ENCODE measurements at regions not wholly inside any gene's neighbourhood (a gene's known extent, or its start where the extent isn't known, plus 50 kb on each side); places are given as distances from the start of the nearest gene placed in this dataset.

DNA sequence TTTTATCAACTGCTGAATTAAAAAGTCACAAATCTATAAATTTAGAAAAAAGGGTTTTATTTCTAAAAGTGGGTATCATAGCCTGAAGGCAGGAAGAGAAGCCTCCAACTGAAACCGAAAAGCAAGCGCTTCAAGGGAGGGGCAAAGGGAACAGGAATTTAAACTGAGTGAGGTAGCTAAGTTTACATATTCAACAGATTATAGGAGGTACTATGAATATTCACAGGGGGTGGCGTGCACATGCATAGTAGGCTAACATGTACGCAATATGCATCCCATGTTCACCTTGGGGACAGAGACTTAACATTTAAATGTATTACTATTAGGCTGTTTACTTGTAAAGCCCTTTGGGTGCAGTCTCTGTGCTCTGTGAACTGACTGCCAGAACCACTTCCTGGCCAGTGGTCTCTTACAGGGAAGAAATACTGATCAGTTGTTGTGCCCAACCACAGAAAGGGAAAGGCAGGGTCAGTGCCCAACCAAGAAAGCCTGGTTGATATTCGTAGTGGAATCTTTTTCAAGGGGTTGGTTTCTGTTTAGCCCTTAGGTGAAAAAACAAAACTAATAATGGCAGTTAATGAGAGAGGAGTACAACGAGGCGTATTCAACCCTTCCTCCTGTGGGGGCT, 168.7 kb upstream of the GALNTL6 start:
- no peak for DNase-seq (ENCODE audit: low read depth, low spot score)
- no peaks in the 10 kb centered on the region for H4K20me1 ChIP-seq (ENCODE audit: insufficient read depth)
- no peak overlapping the region for H2AFZ ChIP-seq (ENCODE audit: low read depth, low read length, poor library complexity, severe bottlenecking)
- H3K9ac ChIP-seq (ENCODE audit: low read length), result no peak overlapping the region
- no peak overlapping the region for H3K4me2 ChIP-seq (ENCODE audit: low read length)
- H3K9me2 ChIP-seq (ENCODE audit: insufficient read depth), result no peaks in the 10 kb centered on the region
- no peaks in the 10 kb centered on the region for H3K27me3 ChIP-seq (ENCODE audit: insufficient read depth, low read length)
- no TSS peak for BruUV-seq (replicated peaks)
- H3K4me3 ChIP-seq (replicated peaks in 1 of 2; ENCODE audit: low read depth in 1 of 2, low read length in 2 of 2), result no peak overlapping the region
- H3K27ac ChIP-seq (ENCODE audit: low read depth, low read length), result no peak overlapping the region
- no peaks in the 10 kb centered on the region for H3K79me2 ChIP-seq (ENCODE audit: insufficient read depth, low read length)
- intact Hi-C loops (cut with micrococcal nuclease), result no loop called here
- no peaks in the 10 kb centered on the region for H3K4me1 ChIP-seq (ENCODE audit: control insufficient read depth in 1 of 2, insufficient read depth in 2 of 2, low read length in 2 of 2)
- ChIA-PET RAD21 (ENCODE audit: low non-redundant PET in 1 of 2, low total read pairs in 2 of 2, uncharacterized antibody in 2 of 2, unreplicated experiment in 2 of 2) (no interaction called here), POLR2A (no interaction called here), CTCF (no interaction called here)
- ATAC-seq, result no peak
- H3K36me3 ChIP-seq (ENCODE audit: control insufficient read depth in 1 of 2, insufficient read depth in 2 of 2, low read length in 2 of 2), result no peaks in the 10 kb centered on the region
- H3K9me3 ChIP-seq (ENCODE audit: control insufficient read depth in 1 of 2, insufficient read depth in 1 of 2, low read depth in 1 of 2, low read length in 2 of 2), result no peaks in the 10 kb centered on the region
- TF ChIP-seq ZFX (IDR thresholded peaks at IDR 0.05) (no peak), ZNF274 (IDR thresholded peaks at IDR 0.05; ENCODE audit: low read depth, low read length) (no peak), EGR1 (IDR thresholded peaks at IDR 0.05; ENCODE audit: low read depth) (no peak), EZH2 (IDR thresholded peaks at IDR 0.05) (no peak), POLR2AphosphoS5 (IDR thresholded peaks at IDR 0.05; ENCODE audit: low read depth, low read length) (no peak), EZH2phosphoT487 (IDR thresholded peaks at IDR 0.05; ENCODE audit: borderline replicate concordance) (no peak), SP1 (IDR thresholded peaks at IDR 0.05; ENCODE audit: low read depth) (no peak), RAD21 (IDR thresholded peaks at IDR 0.05; ENCODE audit: low read depth) (no peak), JUND (IDR thresholded peaks at IDR 0.05) (no peak)
- TF ChIP-seq, protein P1, sequence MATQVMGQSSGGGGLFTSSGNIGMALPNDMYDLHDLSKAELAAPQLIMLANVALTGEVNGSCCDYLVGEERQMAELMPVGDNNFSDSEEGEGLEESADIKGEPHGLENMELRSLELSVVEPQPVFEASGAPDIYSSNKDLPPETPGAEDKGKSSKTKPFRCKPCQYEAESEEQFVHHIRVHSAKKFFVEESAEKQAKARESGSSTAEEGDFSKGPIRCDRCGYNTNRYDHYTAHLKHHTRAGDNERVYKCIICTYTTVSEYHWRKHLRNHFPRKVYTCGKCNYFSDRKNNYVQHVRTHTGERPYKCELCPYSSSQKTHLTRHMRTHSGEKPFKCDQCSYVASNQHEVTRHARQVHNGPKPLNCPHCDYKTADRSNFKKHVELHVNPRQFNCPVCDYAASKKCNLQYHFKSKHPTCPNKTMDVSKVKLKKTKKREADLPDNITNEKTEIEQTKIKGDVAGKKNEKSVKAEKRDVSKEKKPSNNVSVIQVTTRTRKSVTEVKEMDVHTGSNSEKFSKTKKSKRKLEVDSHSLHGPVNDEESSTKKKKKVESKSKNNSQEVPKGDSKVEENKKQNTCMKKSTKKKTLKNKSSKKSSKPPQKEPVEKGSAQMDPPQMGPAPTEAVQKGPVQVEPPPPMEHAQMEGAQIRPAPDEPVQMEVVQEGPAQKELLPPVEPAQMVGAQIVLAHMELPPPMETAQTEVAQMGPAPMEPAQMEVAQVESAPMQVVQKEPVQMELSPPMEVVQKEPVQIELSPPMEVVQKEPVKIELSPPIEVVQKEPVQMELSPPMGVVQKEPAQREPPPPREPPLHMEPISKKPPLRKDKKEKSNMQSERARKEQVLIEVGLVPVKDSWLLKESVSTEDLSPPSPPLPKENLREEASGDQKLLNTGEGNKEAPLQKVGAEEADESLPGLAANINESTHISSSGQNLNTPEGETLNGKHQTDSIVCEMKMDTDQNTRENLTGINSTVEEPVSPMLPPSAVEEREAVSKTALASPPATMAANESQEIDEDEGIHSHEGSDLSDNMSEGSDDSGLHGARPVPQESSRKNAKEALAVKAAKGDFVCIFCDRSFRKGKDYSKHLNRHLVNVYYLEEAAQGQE (IDR thresholded peaks at IDR 0.05; ENCODE audit: low read depth), result no peak
